Renal cortical epithelial cell (primary cell): ENCODE measurements at regions not wholly inside any gene's neighbourhood (a gene's known extent, or its start where the extent isn't known, plus 50 kb on each side); places are given as distances from the start of the nearest gene placed in this dataset.

Source experiments
- DNase-seq: peaks from one replicate; pipeline ENCODE4 v3.0.0-alpha.2; 2011; ENCODE audit warnings: low read depth

- DNase-seq, result no peak
Measured at GRCh38 chr11:111035746-111036145, 209.8 kb upstream of the POU2AF2 start.

- DNase-seq, result no peak
Measured at GRCh38 chr11:111026241-111026640, 219.3 kb upstream of the POU2AF2 start.

- no peak for DNase-seq
Measured at GRCh38 chr11:111021131-111021530, 224.4 kb upstream of the POU2AF2 start.

GRCh38 chr11:111019871-111020670 lies 225.5 kb upstream of the POU2AF2 start:
- DNase-seq, result peak; percentile 42

- no peak for DNase-seq
Measured at GRCh38 chr11:111019451-111019850, 226.1 kb upstream of the POU2AF2 start.

GRCh38 chr11:111018566-111018965 lies 227.0 kb upstream of the POU2AF2 start:
- DNase-seq, result no peak

GRCh38 chr11:111012491-111012890 lies 233.0 kb upstream of the POU2AF2 start:
- DNase-seq, result no peak

- DNase-seq, result no peak
Measured at GRCh38 chr11:111011275-111011594, 234.3 kb upstream of the POU2AF2 start.

- DNase-seq, result peak; percentile 7
Measured at GRCh38 chr11:111010391-111011274, 234.9 kb upstream of the POU2AF2 start.

- no peak for DNase-seq
Measured at GRCh38 chr11:111006227-111006626, 239.3 kb upstream of the POU2AF2 start.

GRCh38 chr11:111001986-111002611 lies 243.4 kb upstream of the POU2AF2 start:
- peak; percentile 76 for DNase-seq

GRCh38 chr11:111001081-111001430 lies 244.5 kb upstream of the POU2AF2 start:
- no peak for DNase-seq

GRCh38 chr11:111000400-111001080 lies 245.0 kb upstream of the POU2AF2 start:
- DNase-seq, result no peak

GRCh38 chr11:110992481-110992880 lies 253.0 kb upstream of the POU2AF2 start:
- DNase-seq, result no peak

- DNase-seq, result peak; percentile 63
Measured at GRCh38 chr11:110991661-110992355, 253.7 kb upstream of the POU2AF2 start.

GRCh38 chr11:110990311-110990710 lies 255.2 kb upstream of the POU2AF2 start:
- DNase-seq, result no peak

GRCh38 chr11:110989428-110990133 lies 255.9 kb upstream of the POU2AF2 start:
- peak; percentile 73 for DNase-seq

GRCh38 chr11:110988671-110989070 lies 256.9 kb upstream of the POU2AF2 start:
- no peak for DNase-seq

GRCh38 chr11:110986016-110986415 lies 259.5 kb upstream of the POU2AF2 start:
- DNase-seq, result no peak

- DNase-seq, result no peak
Measured at GRCh38 chr11:110985547-110985946, 260.0 kb upstream of the POU2AF2 start.

GRCh38 chr11:110984693-110985092 lies 260.8 kb upstream of the POU2AF2 start:
- DNase-seq, result peak; percentile 49
